Vagina (tissue), 2 donors: ENCODE measurements at regions not wholly inside any gene's neighbourhood (a gene's known extent, or its start where the extent isn't known, plus 50 kb on each side); places are given as distances from the start of the nearest gene placed in this dataset.

Source experiments
- POLR2A ChIP-seq, 2 donors: fragments of 450-650 bp; IDR thresholded peaks; one replicate each; pipeline ENCODE4 v1.6.1; 2017; ENCODE audit warnings: antibody characterized with exemption in 2 of 2, mild to moderate bottlenecking in 2 of 2, moderate library complexity in 2 of 2
- TF ChIP-seq, protein P1 (sequence below), 3 experiments: fragments of 450-650 bp in 2 of 3; fragments of 200-600 bp in 1 of 3; sonication (generic) in 1 of 3; IDR thresholded peaks; one replicate each; pipeline ENCODE4 v1.5.1; 2017 to 2019; ENCODE audit warnings: antibody characterized with exemption in 3 of 3, mild to moderate bottlenecking in 2 of 3, moderate library complexity in 2 of 3

- TF ChIP-seq, protein P1, sequence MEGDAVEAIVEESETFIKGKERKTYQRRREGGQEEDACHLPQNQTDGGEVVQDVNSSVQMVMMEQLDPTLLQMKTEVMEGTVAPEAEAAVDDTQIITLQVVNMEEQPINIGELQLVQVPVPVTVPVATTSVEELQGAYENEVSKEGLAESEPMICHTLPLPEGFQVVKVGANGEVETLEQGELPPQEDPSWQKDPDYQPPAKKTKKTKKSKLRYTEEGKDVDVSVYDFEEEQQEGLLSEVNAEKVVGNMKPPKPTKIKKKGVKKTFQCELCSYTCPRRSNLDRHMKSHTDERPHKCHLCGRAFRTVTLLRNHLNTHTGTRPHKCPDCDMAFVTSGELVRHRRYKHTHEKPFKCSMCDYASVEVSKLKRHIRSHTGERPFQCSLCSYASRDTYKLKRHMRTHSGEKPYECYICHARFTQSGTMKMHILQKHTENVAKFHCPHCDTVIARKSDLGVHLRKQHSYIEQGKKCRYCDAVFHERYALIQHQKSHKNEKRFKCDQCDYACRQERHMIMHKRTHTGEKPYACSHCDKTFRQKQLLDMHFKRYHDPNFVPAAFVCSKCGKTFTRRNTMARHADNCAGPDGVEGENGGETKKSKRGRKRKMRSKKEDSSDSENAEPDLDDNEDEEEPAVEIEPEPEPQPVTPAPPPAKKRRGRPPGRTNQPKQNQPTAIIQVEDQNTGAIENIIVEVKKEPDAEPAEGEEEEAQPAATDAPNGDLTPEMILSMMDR (IDR thresholded peaks at IDR 0.05) = no peak
- TF ChIP-seq POLR2A (IDR thresholded peaks at IDR 0.05) = no peak
Measured at GRCh38 chr5:92242170-92242569, 859.1 kb upstream of the ARRDC3 start.
